ENCODE measurements at regions not wholly inside any gene's neighbourhood (a gene's known extent, or its start where the extent isn't known, plus 50 kb on each side); places are given as distances from the start of the nearest gene placed in this dataset.

DNA sequence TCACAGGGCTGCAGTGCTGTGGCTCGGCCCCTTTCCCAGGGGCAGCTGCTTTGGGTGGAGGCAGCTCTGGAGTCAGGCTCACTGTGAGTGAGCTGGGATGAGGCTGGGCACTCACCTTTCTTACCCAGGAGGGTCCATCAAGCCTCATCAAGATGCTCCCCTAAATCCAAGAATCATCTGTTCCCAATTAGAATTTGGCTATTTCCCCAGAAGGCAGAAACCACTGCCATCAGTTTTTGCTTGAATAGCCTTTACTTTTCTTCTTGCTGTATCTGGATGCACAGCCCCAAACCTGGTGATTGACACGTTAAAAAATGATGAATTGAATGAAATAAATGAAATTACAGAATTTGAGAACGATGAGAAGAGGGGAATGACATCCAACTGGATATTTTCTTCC, 74.3 kb upstream of the LYZL1 start:
- DNase-seq = no peak
- Mint-ChIP-seq H3K4me1 (ENCODE audit: low read depth) (no peaks in the 10 kb centered on the region), H3K36me3 (ENCODE audit: low read depth) (no peaks in the 10 kb centered on the region), H3K4me3 (no peak overlapping the region), H3K27me3 (ENCODE audit: insufficient read depth) (peaks cover 15% of the 10 kb centered on the region), H3K27ac (no peak overlapping the region), H3K9me3 (peaks cover 4% of the 10 kb centered on the region; the same call in 1 of the 2 replicates)
- TF ChIP-seq, protein P1, sequence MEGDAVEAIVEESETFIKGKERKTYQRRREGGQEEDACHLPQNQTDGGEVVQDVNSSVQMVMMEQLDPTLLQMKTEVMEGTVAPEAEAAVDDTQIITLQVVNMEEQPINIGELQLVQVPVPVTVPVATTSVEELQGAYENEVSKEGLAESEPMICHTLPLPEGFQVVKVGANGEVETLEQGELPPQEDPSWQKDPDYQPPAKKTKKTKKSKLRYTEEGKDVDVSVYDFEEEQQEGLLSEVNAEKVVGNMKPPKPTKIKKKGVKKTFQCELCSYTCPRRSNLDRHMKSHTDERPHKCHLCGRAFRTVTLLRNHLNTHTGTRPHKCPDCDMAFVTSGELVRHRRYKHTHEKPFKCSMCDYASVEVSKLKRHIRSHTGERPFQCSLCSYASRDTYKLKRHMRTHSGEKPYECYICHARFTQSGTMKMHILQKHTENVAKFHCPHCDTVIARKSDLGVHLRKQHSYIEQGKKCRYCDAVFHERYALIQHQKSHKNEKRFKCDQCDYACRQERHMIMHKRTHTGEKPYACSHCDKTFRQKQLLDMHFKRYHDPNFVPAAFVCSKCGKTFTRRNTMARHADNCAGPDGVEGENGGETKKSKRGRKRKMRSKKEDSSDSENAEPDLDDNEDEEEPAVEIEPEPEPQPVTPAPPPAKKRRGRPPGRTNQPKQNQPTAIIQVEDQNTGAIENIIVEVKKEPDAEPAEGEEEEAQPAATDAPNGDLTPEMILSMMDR (IDR thresholded peaks at IDR 0.05) = no peak

DNA sequence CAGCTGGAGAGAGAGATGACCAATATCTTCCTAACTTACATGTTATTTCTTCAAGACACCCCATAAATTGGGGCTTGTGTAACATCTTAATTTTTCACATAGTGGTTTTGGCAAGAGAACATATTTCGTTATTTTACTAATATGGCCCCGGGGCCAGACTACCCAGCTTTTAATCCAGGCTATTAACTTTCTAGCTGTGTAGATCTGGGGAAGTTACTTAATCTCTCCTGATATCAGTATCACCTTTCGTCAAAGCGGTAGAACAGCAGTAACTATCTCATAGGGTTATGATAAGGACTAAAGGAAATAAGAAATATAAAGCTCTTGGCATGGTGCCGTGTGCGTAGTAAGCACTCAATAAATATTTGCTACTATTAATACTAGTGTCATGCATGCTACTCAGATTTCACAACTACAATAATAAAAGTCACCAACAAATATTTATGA, 71.6 kb upstream of the LYZL1 start:
- H3K9me3 Mint-ChIP-seq = no peaks in the 10 kb centered on the region
- H3K27me3 Mint-ChIP-seq (ENCODE audit: insufficient read depth) = peaks cover 25% of the 10 kb centered on the region
- no peaks in the 10 kb centered on the region for H3K36me3 Mint-ChIP-seq (ENCODE audit: low read depth)
- TF ChIP-seq, protein P1 (IDR thresholded peaks at IDR 0.05) = no peak
- no peak overlapping the region for H3K27ac Mint-ChIP-seq
- H3K4me3 Mint-ChIP-seq = no peak overlapping the region
- DNase-seq = no peak
- no peaks in the 10 kb centered on the region for H3K4me1 Mint-ChIP-seq (ENCODE audit: low read depth)

DNA sequence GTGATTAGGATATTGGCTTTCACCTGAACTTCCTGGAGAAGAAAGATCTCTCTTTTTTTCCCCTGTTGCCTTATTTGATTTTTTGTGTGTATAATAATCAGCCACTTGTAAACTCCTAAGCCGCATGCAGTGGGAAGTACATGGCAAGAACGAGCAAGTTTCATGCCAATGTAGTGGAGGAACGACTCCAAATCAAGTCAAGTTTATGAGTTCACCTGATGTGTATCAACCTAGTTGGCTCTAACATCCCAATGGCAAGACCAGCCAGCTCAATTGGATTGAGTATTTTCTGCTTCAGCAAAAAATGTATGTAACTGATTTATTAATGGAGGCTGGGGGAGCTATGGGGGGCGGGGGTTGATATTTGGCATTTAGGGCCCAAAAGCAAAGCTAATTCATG, 65.5 kb upstream of the LYZL1 start:
- Mint-ChIP-seq H3K4me3 (no peak overlapping the region), H3K27me3 (ENCODE audit: insufficient read depth) (peaks cover 26% of the 10 kb centered on the region), H3K9me3 (no peaks in the 10 kb centered on the region), H3K36me3 (ENCODE audit: low read depth) (no peaks in the 10 kb centered on the region), H3K27ac (no peak overlapping the region), H3K4me1 (ENCODE audit: low read depth) (no peaks in the 10 kb centered on the region)
- no peak for DNase-seq
- TF ChIP-seq, protein P1 (IDR thresholded peaks at IDR 0.05) = no peak

DNA sequence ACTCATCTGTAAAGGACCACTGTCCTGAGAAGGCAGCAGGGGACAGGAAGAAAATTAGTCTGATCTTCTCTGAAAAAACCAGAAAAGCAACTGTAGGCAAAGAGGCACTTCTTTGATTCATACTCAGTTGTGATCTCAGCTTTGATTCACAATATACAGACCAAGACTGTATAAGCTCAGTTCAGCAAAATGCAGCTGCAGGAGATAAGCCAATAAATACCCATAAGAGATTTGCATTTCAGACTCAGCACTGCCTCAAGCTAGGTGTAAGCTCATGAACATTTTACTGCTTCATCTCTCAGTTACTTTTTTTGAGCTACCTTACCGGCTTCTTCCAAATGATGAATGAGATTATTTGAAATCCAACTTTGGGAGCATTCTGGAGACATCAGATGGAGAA, 64.2 kb upstream of the LYZL1 start:
- Mint-ChIP-seq H3K4me3 (no peak overlapping the region), H3K27ac (no peak overlapping the region), H3K4me1 (ENCODE audit: low read depth) (no peaks in the 10 kb centered on the region), H3K27me3 (ENCODE audit: insufficient read depth) (peaks cover 31% of the 10 kb centered on the region), H3K36me3 (ENCODE audit: low read depth) (no peaks in the 10 kb centered on the region), H3K9me3 (no peaks in the 10 kb centered on the region)
- DNase-seq = no peak
- TF ChIP-seq, protein P1 (IDR thresholded peaks at IDR 0.05) = no peak

DNA sequence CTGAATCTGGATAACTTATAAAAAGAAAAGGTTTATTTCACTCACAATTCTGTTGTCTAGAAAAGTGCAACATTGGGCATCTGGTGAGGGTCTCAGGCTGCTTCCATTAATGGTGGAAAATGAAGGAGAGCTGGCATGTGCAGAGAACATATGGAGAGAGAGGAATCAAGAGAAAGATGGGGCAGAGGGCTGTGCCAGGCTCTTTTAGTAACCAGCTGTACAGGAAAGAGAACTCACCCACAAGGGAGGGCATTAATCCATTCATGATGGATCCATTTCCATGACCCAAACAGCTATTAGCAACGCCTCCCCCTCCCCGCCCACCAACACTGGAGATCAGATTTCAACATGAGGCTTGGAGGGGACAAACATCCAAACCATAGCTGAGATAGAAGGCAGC, 61.7 kb upstream of the LYZL1 start:
- H3K4me3 Mint-ChIP-seq = no peak overlapping the region
- no peak overlapping the region for H3K27ac Mint-ChIP-seq
- no peaks in the 10 kb centered on the region for H3K9me3 Mint-ChIP-seq
- H3K27me3 Mint-ChIP-seq (ENCODE audit: insufficient read depth) = peaks cover 26% of the 10 kb centered on the region
- no peaks in the 10 kb centered on the region for H3K36me3 Mint-ChIP-seq (ENCODE audit: low read depth)
- DNase-seq = no peak
- TF ChIP-seq, protein P1 (IDR thresholded peaks at IDR 0.05) = no peak
- no peaks in the 10 kb centered on the region for H3K4me1 Mint-ChIP-seq (ENCODE audit: low read depth)

DNA sequence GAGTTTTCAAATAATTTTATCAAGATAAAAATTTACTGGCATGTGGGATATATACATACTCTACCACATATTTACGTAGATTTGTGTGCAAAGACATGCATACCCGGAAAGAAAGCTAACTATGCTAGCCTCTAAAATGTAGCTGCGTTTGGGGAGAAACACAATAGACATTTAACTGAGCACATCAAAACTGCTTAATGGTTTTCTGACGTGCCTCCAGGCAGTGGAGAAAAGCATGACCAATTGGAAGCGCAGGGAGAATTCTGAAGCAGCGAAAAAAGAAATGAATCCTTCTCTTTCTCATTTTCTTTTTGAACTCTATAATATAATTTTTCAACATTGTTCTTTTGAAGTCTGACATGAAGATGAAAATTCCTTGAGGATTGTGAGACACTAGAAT, 60.3 kb upstream of the LYZL1 start:
- Mint-ChIP-seq H3K4me1 (ENCODE audit: low read depth) (no peaks in the 10 kb centered on the region), H3K27ac (no peak overlapping the region), H3K27me3 (ENCODE audit: insufficient read depth) (peaks cover 28% of the 10 kb centered on the region)

More for the DNA sequence above, 60.3 kb upstream of the LYZL1 start:
- no peak overlapping the region for H3K4me3 Mint-ChIP-seq
- no peaks in the 10 kb centered on the region for H3K9me3 Mint-ChIP-seq
- TF ChIP-seq, protein P1 (IDR thresholded peaks at IDR 0.05) = no peak
- H3K36me3 Mint-ChIP-seq (ENCODE audit: low read depth) = no peaks in the 10 kb centered on the region
- no peak for DNase-seq

All from HFFc6 (cell line).